ENCODE measurements at regions not wholly inside any gene's neighbourhood (a gene's known extent, or its start where the extent isn't known, plus 50 kb on each side); places are given as distances from the start of the nearest gene placed in this dataset.
"Not testable (repeated sequence)": the region's sequence is repeated elsewhere in the genome, so short reads cannot be mapped to it uniquely, and the experiment has no call there.

DNA sequence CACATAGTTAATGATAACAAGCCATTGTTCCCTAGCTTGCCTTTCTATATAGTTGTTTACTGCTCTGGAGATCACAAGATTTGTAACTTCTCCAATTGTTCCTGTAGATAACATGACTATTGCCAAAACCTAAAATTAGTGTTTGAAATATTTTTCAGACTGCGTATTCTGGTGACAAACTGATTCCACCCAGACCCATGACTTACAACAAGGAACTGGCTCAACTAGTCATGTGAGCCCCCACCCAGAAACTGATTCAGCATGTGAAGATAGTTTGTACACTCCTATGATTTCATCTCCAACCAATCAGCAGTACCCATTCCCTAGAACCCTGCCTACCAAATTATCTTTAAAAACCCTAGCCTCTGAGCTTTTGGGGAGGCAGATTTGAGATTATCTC, 131.4 kb upstream of the BCL9 start:
- Mint-ChIP-seq H3K36me3 (no peaks in the 10 kb centered on the region), H3K9me3 (peaks cover 17% of the 10 kb centered on the region), H3K27me3 (ENCODE audit: low read depth) (no peaks in the 10 kb centered on the region), H3K4me3 (no peak overlapping the region), H3K27ac (no peak overlapping the region), H3K4me1 (no peaks in the 10 kb centered on the region)
- TF ChIP-seq, protein P1, sequence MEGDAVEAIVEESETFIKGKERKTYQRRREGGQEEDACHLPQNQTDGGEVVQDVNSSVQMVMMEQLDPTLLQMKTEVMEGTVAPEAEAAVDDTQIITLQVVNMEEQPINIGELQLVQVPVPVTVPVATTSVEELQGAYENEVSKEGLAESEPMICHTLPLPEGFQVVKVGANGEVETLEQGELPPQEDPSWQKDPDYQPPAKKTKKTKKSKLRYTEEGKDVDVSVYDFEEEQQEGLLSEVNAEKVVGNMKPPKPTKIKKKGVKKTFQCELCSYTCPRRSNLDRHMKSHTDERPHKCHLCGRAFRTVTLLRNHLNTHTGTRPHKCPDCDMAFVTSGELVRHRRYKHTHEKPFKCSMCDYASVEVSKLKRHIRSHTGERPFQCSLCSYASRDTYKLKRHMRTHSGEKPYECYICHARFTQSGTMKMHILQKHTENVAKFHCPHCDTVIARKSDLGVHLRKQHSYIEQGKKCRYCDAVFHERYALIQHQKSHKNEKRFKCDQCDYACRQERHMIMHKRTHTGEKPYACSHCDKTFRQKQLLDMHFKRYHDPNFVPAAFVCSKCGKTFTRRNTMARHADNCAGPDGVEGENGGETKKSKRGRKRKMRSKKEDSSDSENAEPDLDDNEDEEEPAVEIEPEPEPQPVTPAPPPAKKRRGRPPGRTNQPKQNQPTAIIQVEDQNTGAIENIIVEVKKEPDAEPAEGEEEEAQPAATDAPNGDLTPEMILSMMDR (IDR thresholded peaks at IDR 0.05; ENCODE audit: unreplicated experiment), result no peak
- DNase-seq (ENCODE audit: low spot score in 2 of 2, unreplicated experiment in 2 of 2), result no peak

DNA sequence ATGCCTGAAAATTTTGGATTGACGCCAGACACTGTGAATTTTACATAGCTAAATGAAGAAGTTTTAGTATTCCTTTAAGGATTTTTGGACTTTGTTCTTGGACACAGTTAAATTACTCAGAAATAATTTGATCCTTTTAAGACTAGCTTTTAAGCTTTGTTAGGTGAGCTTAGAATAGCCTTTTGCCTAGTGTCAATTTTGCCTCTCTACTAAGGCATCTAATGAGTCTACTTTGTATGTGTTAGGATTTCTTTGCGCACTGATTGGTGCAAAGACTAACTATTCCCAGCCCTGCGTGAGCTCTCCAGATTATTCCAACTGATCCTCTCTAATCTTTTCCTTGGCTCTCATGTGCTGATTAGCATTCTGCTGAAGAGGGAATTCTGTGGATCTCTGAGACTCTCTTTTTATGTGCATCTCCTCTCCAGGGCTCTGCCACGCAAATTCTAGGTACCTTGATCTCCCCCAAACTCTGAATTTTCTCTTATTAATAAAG, 128.1 kb upstream of the BCL9 start:
- peaks cover 14% of the 10 kb centered on the region for H3K27me3 Mint-ChIP-seq (ENCODE audit: low read depth)
- no peaks in the 10 kb centered on the region for H3K4me1 Mint-ChIP-seq
- no peak for DNase-seq (ENCODE audit: low spot score in 2 of 2, unreplicated experiment in 2 of 2)
- no peaks in the 10 kb centered on the region for H3K36me3 Mint-ChIP-seq
- H3K4me3 Mint-ChIP-seq, result no peak overlapping the region
- H3K27ac Mint-ChIP-seq, result no peak overlapping the region
- H3K9me3 Mint-ChIP-seq, result peaks cover 14% of the 10 kb centered on the region
- TF ChIP-seq, protein P1 (IDR thresholded peaks at IDR 0.05; ENCODE audit: unreplicated experiment), result no peak

DNA sequence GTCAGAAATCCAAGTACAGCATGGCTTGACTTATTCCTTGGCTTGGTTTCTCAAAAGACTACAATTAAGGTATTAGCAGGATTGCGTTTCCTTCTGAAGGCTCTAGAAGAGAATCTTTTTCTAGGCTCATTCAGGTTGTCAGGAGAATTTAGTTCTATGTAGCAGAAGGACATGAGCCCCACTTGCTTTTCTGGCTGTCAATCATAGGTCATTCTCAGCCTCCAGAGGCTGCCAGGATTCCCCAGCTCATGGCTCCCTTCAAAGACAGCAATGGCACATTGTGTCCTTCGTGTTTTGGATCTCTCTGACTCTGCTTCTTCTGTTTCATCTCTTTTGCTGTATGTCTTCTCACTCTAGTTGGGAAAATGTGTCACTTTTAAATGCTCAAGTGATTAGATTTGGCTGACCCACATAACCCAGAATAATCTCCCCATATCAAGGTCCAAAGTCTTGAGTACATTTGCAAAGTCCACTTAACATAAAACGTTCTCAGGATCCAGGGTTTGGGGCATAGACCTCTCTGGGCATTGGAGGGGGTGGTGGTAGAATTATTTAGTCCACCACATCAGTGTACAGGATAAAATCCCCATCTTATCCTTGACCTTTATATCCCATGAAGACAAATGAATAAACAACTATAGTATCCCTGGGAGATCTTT, 126.7 kb upstream of the BCL9 start:
- Mint-ChIP-seq H3K4me1 (no peaks in the 10 kb centered on the region), H3K36me3 (no peaks in the 10 kb centered on the region), H3K27ac (no peak overlapping the region), H3K9me3 (peaks cover 6% of the 10 kb centered on the region), H3K27me3 (ENCODE audit: low read depth) (peaks cover 21% of the 10 kb centered on the region), H3K4me3 (no peak overlapping the region)
- DNase-seq (ENCODE audit: low spot score in 2 of 2, unreplicated experiment in 2 of 2), result no peak
- TF ChIP-seq, protein P1 (IDR thresholded peaks at IDR 0.05; ENCODE audit: unreplicated experiment), result no peak

DNA sequence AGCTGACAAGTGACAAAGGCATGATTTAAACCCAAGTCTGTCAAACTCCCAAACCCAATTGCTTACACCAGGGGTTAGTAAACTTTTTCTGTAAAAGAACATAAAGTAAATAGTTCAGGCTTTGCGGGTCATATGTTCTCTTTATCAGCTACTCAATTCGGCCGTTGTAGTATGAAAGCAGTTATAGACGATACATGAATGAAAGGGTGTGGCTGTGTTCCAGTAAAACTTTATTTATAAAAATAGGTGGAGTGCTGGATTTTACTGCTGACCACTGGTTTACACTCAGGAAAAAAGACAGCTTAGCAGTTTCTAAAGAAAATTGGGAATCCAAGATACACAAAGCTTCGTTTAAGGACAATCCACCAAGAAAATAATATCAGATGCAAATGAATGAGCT, 124.3 kb upstream of the BCL9 start:
- Mint-ChIP-seq H3K27me3 (ENCODE audit: low read depth) (peaks cover 22% of the 10 kb centered on the region), H3K4me3 (no peak overlapping the region), H3K27ac (no peak overlapping the region), H3K4me1 (no peaks in the 10 kb centered on the region), H3K9me3 (no peaks in the 10 kb centered on the region), H3K36me3 (no peaks in the 10 kb centered on the region)
- DNase-seq (ENCODE audit: low spot score in 2 of 2, unreplicated experiment in 2 of 2), result no peak
- TF ChIP-seq, protein P1 (IDR thresholded peaks at IDR 0.05; ENCODE audit: unreplicated experiment), result no peak

DNA sequence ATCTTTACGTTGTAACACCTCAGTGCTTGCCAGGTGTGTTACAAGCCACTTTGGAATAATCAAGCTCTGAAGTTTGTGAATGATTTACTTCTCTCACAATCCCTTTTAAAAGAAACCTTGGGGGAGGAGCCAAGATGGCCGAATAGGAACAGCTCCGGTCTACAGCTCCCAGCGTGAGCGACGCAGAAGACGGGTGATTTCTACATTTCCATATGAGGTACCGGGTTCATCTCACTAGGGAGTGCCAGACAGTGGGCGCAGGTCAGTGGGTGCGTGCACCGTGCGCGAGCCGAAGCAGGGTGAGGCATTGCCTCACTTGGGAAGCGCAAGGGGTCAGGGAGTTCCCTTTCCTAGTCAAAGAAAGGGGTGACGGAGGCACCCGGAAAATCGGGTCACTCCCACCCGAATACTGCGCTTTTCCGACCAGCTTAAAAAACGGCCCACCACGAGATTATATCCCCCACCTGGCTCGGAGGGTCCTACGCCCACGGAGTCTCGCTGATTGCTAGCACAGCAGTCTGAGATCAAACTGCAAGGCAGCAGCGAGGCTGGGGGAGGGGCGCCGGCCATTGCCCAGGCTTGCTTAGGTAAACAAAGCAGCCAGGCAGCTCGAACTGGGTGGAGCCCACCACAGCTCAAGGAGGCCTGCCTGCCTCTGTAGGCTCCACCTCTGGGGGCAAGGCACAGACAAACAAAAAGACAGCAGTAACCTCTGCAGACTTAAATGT, 118.0 kb upstream of the BCL9 start:
- H3K27ac Mint-ChIP-seq, result not testable (repeated sequence)

DNA sequence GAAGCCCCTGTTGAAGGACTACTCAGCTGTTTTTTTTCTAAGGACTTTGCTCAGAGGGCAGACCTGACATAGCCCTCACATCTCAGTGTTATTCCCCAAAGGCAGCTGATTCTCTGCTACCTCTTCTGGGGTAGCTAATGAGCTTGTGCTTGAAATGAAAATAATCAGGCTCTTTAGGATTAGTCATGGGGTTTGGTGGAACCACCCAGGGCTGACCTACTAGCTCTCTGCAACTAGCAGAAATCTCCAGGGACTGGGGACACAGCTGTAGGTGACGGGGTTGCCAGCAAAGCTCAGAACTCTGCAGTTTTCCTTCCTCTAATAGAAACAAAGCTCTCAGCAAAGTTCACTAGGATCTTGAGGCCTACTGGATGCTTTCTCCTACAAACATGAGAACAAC, 106.4 kb upstream of the BCL9 start:
- no peaks in the 10 kb centered on the region for H3K4me1 Mint-ChIP-seq
- H3K36me3 Mint-ChIP-seq, result no peaks in the 10 kb centered on the region
- H3K9me3 Mint-ChIP-seq, result peaks cover 7% of the 10 kb centered on the region
- no peak overlapping the region for H3K27ac Mint-ChIP-seq
- DNase-seq (ENCODE audit: low spot score in 2 of 2, unreplicated experiment in 2 of 2), result no peak
- H3K4me3 Mint-ChIP-seq, result no peak overlapping the region
- TF ChIP-seq, protein P1 (IDR thresholded peaks at IDR 0.05; ENCODE audit: unreplicated experiment), result no peak
- peaks cover 19% of the 10 kb centered on the region for H3K27me3 Mint-ChIP-seq (ENCODE audit: low read depth)

More for the DNA sequence above, 118.0 kb upstream of the BCL9 start:
- H3K9me3 Mint-ChIP-seq; H3K36me3 Mint-ChIP-seq; H3K27me3 Mint-ChIP-seq (ENCODE audit: low read depth); H3K4me1 Mint-ChIP-seq; DNase-seq (ENCODE audit: low spot score in 2 of 2, unreplicated experiment in 2 of 2); H3K4me3 Mint-ChIP-seq: not testable (repeated sequence)
